Nephron progenitor cell (in vitro differentiated cells): ENCODE measurements at regions not wholly inside any gene's neighbourhood (a gene's known extent, or its start where the extent isn't known, plus 50 kb on each side); places are given as distances from the start of the nearest gene placed in this dataset.

ENCODE experiments used
- DNase-seq: peaks from one replicate; pipeline ENCODE4 v3.0.0; 2021
- H3K27ac Mint-ChIP-seq: 2 replicates; pipeline ENCODE4 v1.8.0; 2021; ENCODE audit warnings: mild to moderate bottlenecking, moderate library complexity, mixed read lengths
- H3K27me3 Mint-ChIP-seq: 2 replicates; pipeline ENCODE4 v1.8.0; 2021; ENCODE audit warnings: mild to moderate bottlenecking, low read depth, mixed read lengths; ENCODE audit not compliant: poor library complexity
- H3K36me3 Mint-ChIP-seq: 2 replicates; pipeline ENCODE4 v1.8.0; 2021; ENCODE audit warnings: low read depth, mixed read lengths
- H3K4me1 Mint-ChIP-seq: 2 replicates; pipeline ENCODE4 v1.8.0; 2021; ENCODE audit warnings: mixed read lengths
- H3K4me3 Mint-ChIP-seq: 2 replicates; pipeline ENCODE4 v1.8.0; 2021; ENCODE audit warnings: mild to moderate bottlenecking, moderate library complexity, mixed read lengths
- H3K9me3 Mint-ChIP-seq: 2 replicates; pipeline ENCODE4 v1.8.0; 2021; ENCODE audit warnings: mild to moderate bottlenecking, moderate library complexity, mixed read lengths
- CTCF ChIP-seq: fragments of 200-600 bp; sonication (generic); IDR thresholded peaks from 2 replicates; pipeline ENCODE4 v1.5.0; 2021; ENCODE audit warnings: antibody characterized with exemption

GRCh38 chr18:67875944-67876343, 359.4 kb upstream of the DSEL start:
- no peak for TF ChIP-seq CTCF
- Mint-ChIP-seq H3K4me3 (no peak overlapping the region), H3K27me3 (peaks cover 3% of the 10 kb centered on the region), H3K4me1 (no peaks in the 10 kb centered on the region), H3K9me3 (no peaks in the 10 kb centered on the region), H3K36me3 (no peaks in the 10 kb centered on the region), H3K27ac (no peak overlapping the region)
- no peak for DNase-seq

- no peak for TF ChIP-seq CTCF
- no peak for DNase-seq
- H3K9me3 Mint-ChIP-seq = no peaks in the 10 kb centered on the region
- no peaks in the 10 kb centered on the region for H3K36me3 Mint-ChIP-seq
- no peak overlapping the region for H3K4me3 Mint-ChIP-seq
- no peaks in the 10 kb centered on the region for H3K4me1 Mint-ChIP-seq
- peaks cover 3% of the 10 kb centered on the region for H3K27me3 Mint-ChIP-seq
- no peak overlapping the region for H3K27ac Mint-ChIP-seq
Measured at GRCh38 chr18:67875060-67875459, 358.5 kb upstream of the DSEL start.

- Mint-ChIP-seq H3K27me3 (no peaks in the 10 kb centered on the region), H3K4me3 (no peak overlapping the region), H3K9me3 (no peaks in the 10 kb centered on the region), H3K36me3 (no peaks in the 10 kb centered on the region), H3K4me1 (no peaks in the 10 kb centered on the region), H3K27ac (no peak overlapping the region)
- TF ChIP-seq CTCF = no peak
- DNase-seq = no peak
Measured at GRCh38 chr18:67865400-67865799, 348.9 kb upstream of the DSEL start.

- H3K36me3 Mint-ChIP-seq = no peaks in the 10 kb centered on the region
- no peak for TF ChIP-seq CTCF
- no peak for DNase-seq
- no peak overlapping the region for H3K4me3 Mint-ChIP-seq
- H3K27ac Mint-ChIP-seq = no peak overlapping the region
- H3K9me3 Mint-ChIP-seq = no peaks in the 10 kb centered on the region
- H3K27me3 Mint-ChIP-seq = no peaks in the 10 kb centered on the region
- no peaks in the 10 kb centered on the region for H3K4me1 Mint-ChIP-seq
Measured at GRCh38 chr18:67864677-67865340, 348.3 kb upstream of the DSEL start.

- Mint-ChIP-seq H3K27ac (no peak overlapping the region), H3K9me3 (no peaks in the 10 kb centered on the region), H3K36me3 (no peaks in the 10 kb centered on the region), H3K4me1 (no peaks in the 10 kb centered on the region), H3K27me3 (no peaks in the 10 kb centered on the region), H3K4me3 (no peak overlapping the region)
- DNase-seq = no peak
- no peak for TF ChIP-seq CTCF
Measured at GRCh38 chr18:67862069-67862468, 345.5 kb upstream of the DSEL start.

GRCh38 chr18:67854340-67854739, 337.8 kb upstream of the DSEL start:
- no peaks in the 10 kb centered on the region for H3K9me3 Mint-ChIP-seq
- no peaks in the 10 kb centered on the region for H3K4me1 Mint-ChIP-seq
- no peak overlapping the region for H3K4me3 Mint-ChIP-seq
- TF ChIP-seq CTCF = no peak
- no peak overlapping the region for H3K27ac Mint-ChIP-seq
- DNase-seq = no peak
- H3K27me3 Mint-ChIP-seq = no peaks in the 10 kb centered on the region
- no peaks in the 10 kb centered on the region for H3K36me3 Mint-ChIP-seq
